GM19467 (cell line): ENCODE measurements at regions not wholly inside any gene's neighbourhood (a gene's known extent, or its start where the extent isn't known, plus 50 kb on each side); places are given as distances from the start of the nearest gene placed in this dataset.
"Not testable (repeated sequence)": the region's sequence is repeated elsewhere in the genome, so short reads cannot be mapped to it uniquely, and the experiment has no call there.

Experiments used
- ATAC-seq: cut with Tn5 transposase; IDR thresholded peaks from one replicate; pipeline ENCODE4 v1.9.1; 2021; ENCODE audit warnings: mild to moderate bottlenecking, moderate library complexity; ENCODE audit not compliant: unreplicated experiment

- peak; percentile 62 for ATAC-seq
Measured at GRCh38 chr7:66413379-66414114, 208.4 kb downstream of the TPST1 start.

GRCh38 chr7:66415659-66416265 is 210.6 kb downstream of the TPST1 start:
- ATAC-seq: no peak

- ATAC-seq: no peak
Measured at GRCh38 chr7:66418537-66418936, 210.1 kb upstream of the KCTD7 start.

- no peak for ATAC-seq
Measured at GRCh38 chr7:66419210-66419609, 209.5 kb upstream of the KCTD7 start.

GRCh38 chr7:66421830-66422475 is 206.7 kb upstream of the KCTD7 start:
- no peak for ATAC-seq

- no peak for ATAC-seq
Measured at GRCh38 chr7:66423729-66424128, 205.0 kb upstream of the KCTD7 start.

- no peak for ATAC-seq
Measured at GRCh38 chr7:66426332-66426731, 202.3 kb upstream of the KCTD7 start.

- ATAC-seq: no peak
Measured at GRCh38 chr7:66426996-66427395, 201.7 kb upstream of the KCTD7 start.

GRCh38 chr7:66427956-66428355 is 200.7 kb upstream of the KCTD7 start:
- ATAC-seq: no peak

- no peak for ATAC-seq
Measured at GRCh38 chr7:66429498-66430163, 199.1 kb upstream of the KCTD7 start.

- no peak for ATAC-seq
Measured at GRCh38 chr7:66430164-66430545, 198.5 kb upstream of the KCTD7 start.

GRCh38 chr7:66438703-66439405 is 189.8 kb upstream of the KCTD7 start:
- not testable (repeated sequence) for ATAC-seq

- no peak for ATAC-seq
Measured at GRCh38 chr7:66442385-66442784, 186.3 kb upstream of the KCTD7 start.

- ATAC-seq: no peak
Measured at GRCh38 chr7:66443946-66444345, 184.7 kb upstream of the KCTD7 start.

- not testable (repeated sequence) for ATAC-seq
Measured at GRCh38 chr7:66447007-66447406, 181.7 kb upstream of the KCTD7 start.

- not testable (repeated sequence) for ATAC-seq
Measured at GRCh38 chr7:66450814-66451213, 177.9 kb upstream of the KCTD7 start.

- ATAC-seq: not testable (repeated sequence)
Measured at GRCh38 chr7:66451713-66452112, 177.0 kb upstream of the KCTD7 start.

GRCh38 chr7:66452165-66452564 is 176.5 kb upstream of the KCTD7 start:
- no peak for ATAC-seq

GRCh38 chr7:66453340-66453739 is 175.3 kb upstream of the KCTD7 start:
- no peak for ATAC-seq

GRCh38 chr7:66454600-66455225 is 174.0 kb upstream of the KCTD7 start:
- ATAC-seq: no peak

- not testable (repeated sequence) for ATAC-seq
Measured at GRCh38 chr7:66455432-66455831, 173.2 kb upstream of the KCTD7 start.
